ENCODE measurements at regions not wholly inside any gene's neighbourhood (a gene's known extent, or its start where the extent isn't known, plus 50 kb on each side); places are given as distances from the start of the nearest gene placed in this dataset.

- Histone ChIP-seq H3K27ac (ENCODE audit: low read depth) (no peak overlapping the region), H3F3A (replicated peaks; ENCODE audit: low read depth) (no peaks in the 10 kb centered on the region)
- ATAC-seq = no peak
Measured at GRCh38 chr20:39882806-39883205, 806.2 kb downstream of the MAFB start.

More at GRCh38 chr20:39882806-39883205, 806.2 kb downstream of the MAFB start:
- Mint-ChIP-seq H3K27ac (no peak overlapping the region), H3K4me3 (no peak overlapping the region), H3K9me3 (peaks cover 16% of the 10 kb centered on the region; the same call in 2 of the 3 replicates), H3K27me3 (ENCODE audit: insufficient read depth, low read depth, poor library complexity) (peaks cover 3% of the 10 kb centered on the region), H3K4me1 (peaks cover 32% of the 10 kb centered on the region), H3K36me3 (ENCODE audit: low read depth) (peaks cover 13% of the 10 kb centered on the region; the same call in 2 of the 3 replicates)
- no peaks in the 10 kb centered on the region for H3K9me2 ChIP-seq (ENCODE audit: insufficient read depth)
- H3K27me3 ChIP-seq (ENCODE audit: insufficient read depth) = no peaks in the 10 kb centered on the region
- no peak overlapping the region for H3K4me2 ChIP-seq
- no peaks in the 10 kb centered on the region for H3K79me2 ChIP-seq (replicated peaks; ENCODE audit: insufficient read depth)
- H2AFZ ChIP-seq = no peak overlapping the region
- H3K4me3 ChIP-seq = no peak overlapping the region
- H3K4me1 ChIP-seq (ENCODE audit: insufficient read depth) = 0 out of 2 replicates have a peak, but pooled peaks cover 4% of the 10 kb centered on the region
- H4K20me1 ChIP-seq (replicated peaks; ENCODE audit: insufficient read depth) = no peaks in the 10 kb centered on the region
- TF ChIP-seq ZNF331 (CRISPR knock-in tag; IDR thresholded peaks at IDR 0.05; ENCODE audit: low read depth) = no peak
- TF ChIP-seq ZNF462 (CRISPR knock-in tag; IDR thresholded peaks at IDR 0.05) = no peak
- TF ChIP-seq POLR2AphosphoS5 (IDR thresholded peaks at IDR 0.05; ENCODE audit: low read depth) = no peak
- no peak for TF ChIP-seq REST (IDR thresholded peaks at IDR 0.05; ENCODE audit: unreplicated experiment)
- TF ChIP-seq CTCF (conservative IDR thresholded peaks at IDR 0.05; ENCODE audit: low read depth in 2 of 2) = no peak
- TF ChIP-seq EZH2 (IDR thresholded peaks at IDR 0.05; ENCODE audit: low read depth, unreplicated experiment) = no peak
- no peak for TF ChIP-seq EZH2phosphoT487 (IDR thresholded peaks at IDR 0.05; ENCODE audit: unreplicated experiment)
- no peak for TF ChIP-seq CREB1 (CRISPR knock-in tag; IDR thresholded peaks at IDR 0.05; ENCODE audit: low read depth)
- no peak for TF ChIP-seq ZNF114 (CRISPR knock-in tag; IDR thresholded peaks at IDR 0.05)
- TF ChIP-seq NANOG (IDR thresholded peaks at IDR 0.05; ENCODE audit: borderline replicate concordance) = no peak
- TF ChIP-seq STAT1 (IDR thresholded peaks at IDR 0.05; ENCODE audit: unreplicated experiment) = no peak
- TF ChIP-seq JUNB (IDR thresholded peaks at IDR 0.05; ENCODE audit: unreplicated experiment) = no peak
- no peak for TF ChIP-seq ETS1 (IDR thresholded peaks at IDR 0.05)
- no peak for DNase-seq (ENCODE audit: low spot score)
- H3K36me3 ChIP-seq (ENCODE audit: insufficient read depth) = no peaks in the 10 kb centered on the region
